GM12875 (cell line): ENCODE measurements at regions not wholly inside any gene's neighbourhood (a gene's known extent, or its start where the extent isn't known, plus 50 kb on each side); places are given as distances from the start of the nearest gene placed in this dataset.

Experiments
- H3K4me3 ChIP-seq: one replicate; pipeline ENCODE4 v1.5.1; 2011; ENCODE audit warnings: low read depth, low read length, control low read depth
- TF ChIP-seq, protein P1 (sequence below): IDR thresholded peaks from 2 replicates; pipeline ENCODE4 v1.5.1; 2011; ENCODE audit warnings: low read depth, mild to moderate bottlenecking, control low read depth, inconsistent platforms, low read length, moderate library complexity, borderline replicate concordance; ENCODE audit not compliant: insufficient read depth

DNA sequence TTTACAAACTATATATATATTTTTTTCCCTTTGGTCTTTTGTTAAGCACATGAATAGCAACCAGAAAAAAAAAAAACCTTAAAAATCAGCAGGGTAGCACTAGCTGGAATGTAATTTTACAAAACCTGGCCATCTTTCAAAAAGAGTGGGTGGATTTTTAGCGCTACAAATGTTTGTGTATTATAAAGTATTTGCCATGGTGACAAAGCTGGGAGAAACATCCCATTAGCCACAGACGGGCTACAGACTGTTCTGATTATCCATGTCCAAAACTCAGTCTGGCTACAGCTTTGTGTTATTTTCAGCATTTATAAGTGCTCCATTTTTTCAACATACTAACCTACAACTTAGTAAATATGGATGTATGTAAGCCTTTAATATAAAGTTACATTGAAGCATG lies 249.5 kb upstream of the TANK start:
- TF ChIP-seq, protein P1, sequence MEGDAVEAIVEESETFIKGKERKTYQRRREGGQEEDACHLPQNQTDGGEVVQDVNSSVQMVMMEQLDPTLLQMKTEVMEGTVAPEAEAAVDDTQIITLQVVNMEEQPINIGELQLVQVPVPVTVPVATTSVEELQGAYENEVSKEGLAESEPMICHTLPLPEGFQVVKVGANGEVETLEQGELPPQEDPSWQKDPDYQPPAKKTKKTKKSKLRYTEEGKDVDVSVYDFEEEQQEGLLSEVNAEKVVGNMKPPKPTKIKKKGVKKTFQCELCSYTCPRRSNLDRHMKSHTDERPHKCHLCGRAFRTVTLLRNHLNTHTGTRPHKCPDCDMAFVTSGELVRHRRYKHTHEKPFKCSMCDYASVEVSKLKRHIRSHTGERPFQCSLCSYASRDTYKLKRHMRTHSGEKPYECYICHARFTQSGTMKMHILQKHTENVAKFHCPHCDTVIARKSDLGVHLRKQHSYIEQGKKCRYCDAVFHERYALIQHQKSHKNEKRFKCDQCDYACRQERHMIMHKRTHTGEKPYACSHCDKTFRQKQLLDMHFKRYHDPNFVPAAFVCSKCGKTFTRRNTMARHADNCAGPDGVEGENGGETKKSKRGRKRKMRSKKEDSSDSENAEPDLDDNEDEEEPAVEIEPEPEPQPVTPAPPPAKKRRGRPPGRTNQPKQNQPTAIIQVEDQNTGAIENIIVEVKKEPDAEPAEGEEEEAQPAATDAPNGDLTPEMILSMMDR: no peak
- H3K4me3 ChIP-seq: no peak overlapping the region

DNA sequence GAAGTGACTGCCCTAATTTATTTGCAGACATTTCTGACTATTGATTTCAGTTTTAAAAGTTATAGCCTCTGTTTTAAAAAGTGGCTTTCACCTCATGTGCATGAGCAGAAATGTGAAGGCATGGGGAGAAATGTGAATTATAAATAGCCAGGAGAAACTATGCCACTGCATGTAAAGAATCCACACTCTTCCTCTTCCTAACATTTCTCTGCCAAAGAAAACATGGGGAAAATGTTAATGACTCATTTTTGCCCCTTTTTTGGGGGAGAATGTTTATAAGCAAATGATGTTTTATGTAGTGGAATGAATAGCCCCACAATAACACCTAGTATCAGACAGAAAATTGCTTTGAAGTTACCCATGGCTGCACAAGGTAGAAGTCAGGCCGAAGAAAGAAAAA lies 249.0 kb upstream of the TANK start:
- H3K4me3 ChIP-seq: no peak overlapping the region
- TF ChIP-seq, protein P1: no peak

DNA sequence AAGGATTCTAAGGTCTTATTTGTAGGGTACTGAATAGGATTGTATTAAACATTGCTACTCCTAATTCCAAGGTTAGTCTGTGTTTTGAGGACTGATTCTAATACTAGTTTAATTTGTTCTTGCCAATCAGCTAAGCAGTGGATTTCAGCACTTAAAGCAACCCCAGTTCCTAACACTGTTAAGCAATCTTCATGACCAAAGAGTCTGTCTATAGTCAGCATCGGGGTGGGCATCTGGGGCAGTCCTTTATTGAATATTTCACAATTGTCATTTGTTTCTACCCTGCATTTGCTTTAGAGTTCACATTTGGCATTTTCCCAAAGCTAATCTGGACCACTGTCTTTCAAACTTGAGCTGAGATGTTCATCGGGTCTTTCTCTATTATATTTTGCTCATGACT lies 248.0 kb upstream of the TANK start:
- no peak overlapping the region for H3K4me3 ChIP-seq
- TF ChIP-seq, protein P1: no peak

DNA sequence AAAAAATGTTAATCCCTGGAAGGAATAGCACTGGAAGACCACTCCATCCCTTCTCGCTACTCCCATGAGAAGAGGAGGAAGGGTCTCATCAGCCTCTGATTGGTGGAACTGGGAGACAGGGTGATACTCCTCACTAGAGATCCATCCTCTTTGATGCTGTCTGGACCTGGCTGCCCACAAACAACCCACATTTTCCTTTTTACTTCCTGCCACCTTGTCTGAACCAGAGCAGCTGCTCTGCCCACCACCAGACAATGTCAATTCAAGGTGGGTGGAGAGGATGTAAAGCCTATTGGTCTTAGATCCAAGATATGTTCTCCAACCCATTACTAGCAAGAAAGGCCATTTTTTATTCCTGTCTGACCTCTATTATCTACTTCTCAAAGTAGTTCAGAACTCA lies 246.9 kb upstream of the TANK start:
- TF ChIP-seq, protein P1: no peak
- no peak overlapping the region for H3K4me3 ChIP-seq

DNA sequence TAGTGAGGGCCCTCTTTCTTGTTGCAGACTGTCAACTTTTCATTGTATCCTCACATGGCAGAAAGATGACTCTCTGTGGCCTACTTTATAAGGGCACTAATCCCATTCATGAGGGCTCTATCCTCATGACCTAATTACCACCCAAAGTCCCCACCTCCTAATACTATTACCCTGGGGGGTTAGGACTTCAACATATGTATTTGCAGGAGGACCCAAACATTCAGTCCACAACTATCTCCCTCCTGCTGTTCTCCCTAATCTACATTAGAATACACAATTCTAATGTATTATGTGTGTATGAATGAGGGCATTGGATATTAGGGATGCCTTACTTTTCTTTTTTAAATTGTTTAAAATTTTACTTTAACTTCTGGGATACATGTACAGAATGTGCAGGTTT lies 246.0 kb upstream of the TANK start:
- TF ChIP-seq, protein P1: no peak
- no peak overlapping the region for H3K4me3 ChIP-seq

DNA sequence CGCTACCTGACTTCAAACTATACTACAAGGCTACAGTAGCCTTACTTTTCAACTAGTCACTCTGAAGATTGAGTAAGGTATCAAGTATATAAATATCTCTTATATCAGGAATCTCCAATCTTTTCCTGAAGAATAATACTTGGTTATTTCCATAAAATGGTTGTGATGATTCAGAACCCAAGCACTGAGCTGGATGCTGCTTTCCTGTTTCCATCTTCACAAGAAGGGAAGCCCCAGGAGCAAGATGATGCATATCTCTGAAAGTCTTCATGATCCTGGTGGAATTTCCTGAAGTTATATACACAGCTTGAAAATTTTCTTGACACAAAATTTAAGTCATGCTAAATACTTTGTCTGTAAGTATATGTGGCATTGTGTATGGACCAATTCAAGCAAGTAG lies 243.9 kb upstream of the TANK start:
- TF ChIP-seq, protein P1: no peak
- no peak overlapping the region for H3K4me3 ChIP-seq

DNA sequence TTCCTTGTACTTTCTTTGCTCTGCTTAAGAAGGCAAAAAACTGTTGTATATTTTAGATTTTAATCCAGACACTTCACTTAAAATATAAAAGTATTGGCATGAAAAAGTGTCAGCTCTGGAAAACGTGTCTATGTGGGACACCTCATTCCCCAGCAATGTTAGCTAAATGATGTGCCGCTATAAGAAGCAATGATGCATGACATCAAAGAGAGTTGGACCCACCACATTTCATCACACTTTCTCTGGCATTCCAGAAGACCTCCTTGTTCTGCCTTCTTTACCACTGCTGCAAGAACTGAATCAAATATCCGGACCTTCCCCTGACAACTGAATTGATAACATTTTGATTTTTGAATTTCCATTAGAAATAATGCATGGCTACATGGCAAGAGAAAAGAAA lies 242.4 kb upstream of the TANK start:
- H3K4me3 ChIP-seq: no peak overlapping the region
- TF ChIP-seq, protein P1: no peak
